Activated effector memory CD4-positive, alpha-beta T cell treated with Interleukin-2 at 50 U/mL for 16 hours (primary cell): ENCODE measurements at regions not wholly inside any gene's neighbourhood (a gene's known extent, or its start where the extent isn't known, plus 50 kb on each side); places are given as distances from the start of the nearest gene placed in this dataset.

Source experiments
- DNase-seq: peaks from one replicate; pipeline ENCODE4 v3.0.0-alpha.2; 2020

DNA sequence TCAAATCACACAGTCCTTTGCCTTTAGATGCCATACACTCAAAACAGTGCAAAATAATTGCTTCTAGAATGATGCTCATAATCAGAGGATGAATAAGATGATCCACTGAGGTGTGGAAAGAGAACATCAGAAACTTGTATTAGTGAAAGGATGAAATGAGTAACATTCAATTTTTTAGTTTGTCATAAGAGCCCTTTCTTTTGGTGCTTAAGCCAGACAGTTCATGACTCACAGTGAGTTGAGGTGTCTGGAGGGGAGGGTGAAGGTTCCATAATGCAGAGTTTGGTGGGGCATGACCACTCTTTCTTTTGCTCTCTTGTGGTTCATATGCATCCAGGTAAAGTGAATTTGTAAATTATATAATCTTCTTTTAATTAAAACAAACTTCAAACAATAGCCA, 415.0 kb upstream of the CELF4 start:
- no peak for DNase-seq

- no peak for DNase-seq
These were observed 409.8 kb upstream of the CELF4 start for GRCh38 chr18:37975446-37975845.

DNA sequence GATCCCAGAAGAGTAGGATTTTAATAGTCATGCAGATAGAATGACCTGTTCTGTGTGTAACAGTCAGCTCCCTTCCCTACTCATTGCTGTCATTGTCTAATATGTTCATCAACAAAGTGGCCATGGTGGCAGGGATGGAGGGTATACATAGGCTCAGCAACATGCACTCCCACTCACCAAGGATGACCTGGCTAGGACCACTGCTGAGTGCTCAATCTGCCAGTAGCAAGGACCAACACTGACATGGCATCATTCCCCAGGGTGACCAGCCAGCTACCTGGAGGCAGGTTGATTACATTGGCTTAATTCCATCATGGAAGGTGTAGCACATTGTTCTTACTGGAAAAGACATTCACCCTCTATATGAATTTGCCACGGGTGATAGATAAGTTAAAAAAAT, 401.7 kb upstream of the CELF4 start:
- no peak for DNase-seq

DNA sequence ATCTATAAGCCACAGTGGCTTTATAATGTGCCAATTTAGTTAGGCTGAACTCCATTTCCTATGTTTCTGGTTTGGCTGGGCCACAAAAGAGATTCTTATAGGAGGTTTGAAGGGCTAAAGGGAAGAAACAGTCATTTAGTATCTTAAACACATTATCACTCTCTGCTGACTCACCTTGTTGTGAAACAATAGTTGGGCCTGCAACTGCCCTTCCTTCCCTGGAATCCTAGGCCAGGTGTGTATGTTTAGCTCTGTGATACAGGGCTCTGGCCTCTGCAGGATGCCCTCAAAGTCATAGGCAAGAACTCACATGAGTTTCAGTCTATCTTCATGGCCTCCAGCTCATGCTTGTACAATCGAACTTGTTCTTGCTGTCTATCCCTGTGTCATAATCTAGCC, 400.0 kb upstream of the CELF4 start:
- DNase-seq = no peak

GRCh38 chr18:37964885-37965571, 399.4 kb upstream of the CELF4 start:
- no peak for DNase-seq

DNA sequence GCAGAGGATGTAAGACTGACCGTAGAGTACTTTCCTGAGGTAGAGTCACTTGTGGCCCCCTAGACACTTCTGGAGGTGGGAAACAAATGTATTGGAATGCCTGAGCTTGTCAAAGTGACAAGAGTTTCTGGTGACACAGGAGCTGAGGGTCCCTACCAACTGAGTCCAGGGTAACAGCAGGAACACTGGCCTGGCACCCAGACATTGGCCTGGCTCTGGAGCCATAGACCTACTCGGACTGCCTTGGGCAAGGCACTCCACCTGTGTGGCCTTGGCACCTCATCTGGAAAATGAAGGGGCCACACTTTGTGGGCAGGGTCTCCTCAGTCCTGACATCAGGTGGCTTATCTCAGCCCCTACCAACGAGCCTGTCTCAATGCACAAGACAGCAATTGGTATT, 398.2 kb upstream of the CELF4 start:
- DNase-seq = no peak

GRCh38 chr18:37962316-37962966, 396.8 kb upstream of the CELF4 start:
- no peak for DNase-seq

GRCh38 chr18:37958499-37958898, 392.9 kb upstream of the CELF4 start:
- no peak for DNase-seq

- DNase-seq = no peak
These were observed 391.3 kb upstream of the CELF4 start for GRCh38 chr18:37956902-37957301.

DNA sequence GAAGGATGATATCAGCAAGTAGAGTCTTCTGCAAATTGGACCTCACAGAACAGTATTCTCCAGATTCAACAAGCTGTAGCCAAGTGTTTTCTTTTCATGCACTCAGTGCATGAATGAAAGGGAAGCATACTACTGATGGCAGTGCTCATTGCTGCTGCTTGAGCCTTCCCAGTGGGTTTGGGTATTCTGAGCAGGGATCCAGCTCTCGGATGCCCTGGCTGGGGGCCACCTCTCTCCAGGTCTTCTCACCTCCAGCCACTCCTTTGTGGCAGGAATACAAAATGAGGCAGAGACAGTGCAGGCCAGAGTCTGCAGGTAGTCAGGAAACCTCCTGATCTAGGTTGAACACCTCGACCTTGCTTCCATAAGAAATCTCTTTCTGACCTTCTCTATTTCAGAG, 390.4 kb upstream of the CELF4 start:
- DNase-seq = no peak

- no peak for DNase-seq
These were observed 389.6 kb upstream of the CELF4 start for GRCh38 chr18:37955201-37955600.

DNA sequence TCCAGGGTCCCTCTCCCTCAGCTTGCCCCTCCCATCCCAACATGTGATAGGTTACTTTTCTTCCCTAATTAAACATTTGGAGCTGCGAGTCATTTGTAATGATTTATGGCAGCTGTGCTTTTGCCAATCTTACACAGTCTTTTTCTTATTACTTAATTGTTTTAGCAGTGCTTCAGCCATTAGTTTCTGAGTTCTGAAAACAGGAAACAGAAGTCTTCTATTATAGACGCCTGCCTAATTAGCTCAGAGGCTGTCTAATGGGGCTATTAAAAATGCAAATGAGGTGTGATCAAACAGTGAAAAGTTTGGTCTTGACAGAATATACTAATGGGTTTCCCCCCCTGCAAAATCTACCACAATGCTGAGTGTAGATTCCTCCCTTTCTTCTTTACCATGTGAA, 388.3 kb upstream of the CELF4 start:
- DNase-seq = no peak

DNA sequence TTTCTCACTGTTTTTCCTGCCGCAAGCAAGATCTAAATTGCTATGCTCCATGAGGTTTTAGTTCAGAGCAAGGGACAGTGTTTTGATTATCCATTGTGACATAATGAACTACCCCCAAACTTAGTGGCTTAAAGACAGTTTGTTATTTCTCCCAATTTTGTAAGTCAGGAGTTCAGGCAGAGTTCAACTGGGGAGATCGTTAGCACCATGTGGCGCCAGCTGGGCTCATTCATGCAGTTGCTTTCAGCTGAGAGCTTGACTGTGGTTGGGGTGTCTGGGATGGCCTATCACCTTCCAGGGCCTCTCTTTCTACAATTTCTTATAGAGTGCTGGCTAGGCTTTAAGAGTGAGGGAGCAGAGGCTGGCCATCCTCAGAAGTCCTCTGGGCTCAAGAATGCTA, 382.9 kb upstream of the CELF4 start:
- no peak for DNase-seq

GRCh38 chr18:37946324-37946723, 380.7 kb upstream of the CELF4 start:
- no peak for DNase-seq

DNA sequence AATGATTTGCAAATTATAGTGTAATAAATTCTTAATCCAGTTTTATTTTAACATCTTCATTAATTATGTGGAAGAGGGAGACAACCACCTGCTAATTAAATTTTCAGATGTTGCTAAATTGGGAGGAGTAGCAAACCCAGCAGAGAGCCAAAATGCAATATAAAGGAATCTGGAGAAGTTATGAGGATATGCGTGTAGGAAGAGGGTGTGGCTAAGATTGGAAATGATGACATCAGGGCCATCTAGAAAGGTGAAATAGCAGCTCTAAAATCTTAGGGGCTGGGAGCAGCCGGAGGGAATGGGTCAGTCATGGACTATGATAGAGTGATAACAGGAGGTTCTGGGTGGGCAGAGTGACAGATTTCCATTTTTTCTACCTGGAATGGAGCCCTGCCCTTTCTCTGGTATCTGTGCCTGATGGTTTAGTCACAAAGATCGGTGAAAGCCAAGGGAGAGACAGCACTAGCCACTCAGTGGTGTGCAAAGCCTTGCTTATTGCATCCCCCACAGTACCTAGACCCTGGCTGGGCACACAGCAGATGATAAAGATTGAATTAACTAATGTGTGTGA, 379.2 kb upstream of the CELF4 start:
- DNase-seq = no peak

GRCh38 chr18:37937287-37937686, 371.7 kb upstream of the CELF4 start:
- no peak for DNase-seq

- DNase-seq = no peak
These were observed 369.5 kb upstream of the CELF4 start for GRCh38 chr18:37935086-37935485.

- DNase-seq = no peak
These were observed 365.0 kb upstream of the CELF4 start for GRCh38 chr18:37930640-37931039.

DNA sequence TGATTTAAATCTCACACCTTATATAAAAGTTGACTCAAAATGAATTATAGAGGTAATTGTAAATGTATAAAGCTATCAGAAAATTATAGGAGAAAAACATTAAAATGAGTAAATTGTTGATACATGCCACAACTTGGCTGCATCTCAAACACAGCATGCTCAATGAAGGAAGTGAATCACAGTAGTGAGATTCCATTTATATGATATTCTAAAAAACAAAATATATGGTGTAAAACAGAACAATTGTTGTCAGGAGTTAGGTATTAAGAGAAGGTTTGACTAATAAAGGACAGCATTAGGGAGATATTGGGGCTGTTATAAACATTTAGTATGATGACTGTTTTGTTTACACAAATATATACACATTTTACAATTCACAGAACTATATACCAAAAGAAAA, 356.6 kb upstream of the CELF4 start:
- no peak for DNase-seq

DNA sequence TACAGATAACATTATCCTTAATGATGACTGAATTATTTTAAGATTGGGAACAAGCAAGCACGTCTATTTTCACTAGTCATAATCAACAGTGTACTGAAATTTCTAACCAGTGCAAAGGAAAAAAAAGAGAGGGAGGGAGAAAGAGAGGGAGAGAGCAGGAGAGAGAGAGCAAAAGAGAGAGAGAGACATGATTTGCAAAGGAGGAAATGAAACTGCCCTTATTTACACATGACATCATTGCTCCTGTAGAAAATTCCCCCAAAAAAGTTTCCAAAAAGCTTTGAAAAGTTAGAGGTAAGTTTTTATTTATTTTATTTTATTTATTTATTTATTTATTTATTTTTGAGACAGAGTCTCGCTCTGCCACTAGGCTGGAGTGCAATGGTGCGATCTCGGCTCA, 355.3 kb upstream of the CELF4 start:
- no peak for DNase-seq

- DNase-seq = no peak
These were observed 347.5 kb upstream of the CELF4 start for GRCh38 chr18:37913051-37913450.

GRCh38 chr18:37902344-37902743, 336.7 kb upstream of the CELF4 start:
- DNase-seq = no peak

GRCh38 chr18:37900326-37900725, 334.7 kb upstream of the CELF4 start:
- DNase-seq = no peak

GRCh38 chr18:37889963-37890362, 324.4 kb upstream of the CELF4 start:
- DNase-seq = no peak

DNA sequence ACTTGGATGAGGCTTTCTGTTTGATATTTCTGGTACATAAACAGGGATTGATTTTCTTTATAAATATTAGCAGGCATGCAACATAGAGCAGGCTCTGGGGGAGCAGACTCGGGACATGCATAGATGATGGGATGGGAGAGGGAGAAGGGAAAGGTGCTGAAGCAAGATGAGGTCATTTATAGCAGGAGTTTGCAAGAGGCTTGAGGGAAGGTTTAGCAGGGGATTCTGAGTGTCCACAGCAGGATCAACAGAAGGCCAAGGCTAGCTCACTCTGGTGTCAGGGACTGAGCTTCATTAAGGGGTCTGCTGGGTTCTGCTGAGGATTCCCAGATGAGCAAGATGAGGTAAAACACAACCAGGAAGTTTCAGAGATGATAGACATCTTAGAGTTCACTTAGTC, 309.1 kb upstream of the CELF4 start:
- DNase-seq = no peak
